ENCODE measurements at regions not wholly inside any gene's neighbourhood (a gene's known extent, or its start where the extent isn't known, plus 50 kb on each side); places are given as distances from the start of the nearest gene placed in this dataset.

GRCh38 chr21:24714646-24715200 lies 892.6 kb downstream of the MRPL39 start:
- no peak for FAIRE-seq
- no peaks in the 10 kb centered on the region for H3K36me3 ChIP-seq (ENCODE audit: control insufficient read depth in 2 of 4, insufficient read depth in 4 of 4, low read length in 3 of 4)
- DNase-seq (ENCODE audit: low read depth in 1 of 2, low spot score in 2 of 2) = no peak
- no peak overlapping the region for H3K4ac ChIP-seq (replicated peaks; ENCODE audit: insufficient read length, low read depth, low read length)
- H3K9me3 ChIP-seq (ENCODE audit: insufficient read depth in 2 of 2, low read depth in 1 of 2, low read length in 1 of 2) = peaks cover 3 to 30% of the 10 kb centered on the region in 2 experiments; a peak in 2 of 4 replicates
- H4K91ac ChIP-seq (replicated peaks; ENCODE audit: insufficient read length, low read length) = no peak overlapping the region
- H2AK5ac ChIP-seq (ENCODE audit: low read depth, low read length) = no peak overlapping the region
- H2BK120ac ChIP-seq (replicated peaks; ENCODE audit: low read depth, low read length) = no peak overlapping the region
- H2BK5ac ChIP-seq (ENCODE audit: low read depth, low read length) = no peak overlapping the region
- no peak overlapping the region for H3K4me3 ChIP-seq (ENCODE audit: extremely low read depth in 1 of 4, insufficient read depth in 2 of 4, low read depth in 3 of 4, low read length in 4 of 4)
- no peak overlapping the region for H3K56ac ChIP-seq (replicated peaks; ENCODE audit: insufficient read length, low read depth, low read length)
- no peaks in the 10 kb centered on the region; a peak in 1 of 7 replicates for H3K27me3 ChIP-seq (replicated peaks in 1 of 4; ENCODE audit: control insufficient read depth in 3 of 4, extremely low read depth in 1 of 4, insufficient read depth in 3 of 4, low read length in 3 of 4)
- TF ChIP-seq ATF3 (IDR thresholded peaks at IDR 0.05; ENCODE audit: insufficient read depth, low read depth, low read length) = no peak
- no peak for TF ChIP-seq YY1 (IDR thresholded peaks at IDR 0.05; ENCODE audit: low read depth, low read length)
- no peak for TF ChIP-seq TEAD4 (IDR thresholded peaks at IDR 0.05; ENCODE audit: low read depth, low read length)
- TF ChIP-seq GTF2F1 (IDR thresholded peaks at IDR 0.05; ENCODE audit: borderline replicate concordance, low read depth, low read length) = no peak
- TF ChIP-seq SRF (IDR thresholded peaks at IDR 0.05; ENCODE audit: low read depth, low read length) = no peak
- TF ChIP-seq JUN (IDR thresholded peaks at IDR 0.05; ENCODE audit: low read depth, low read length) = no peak
- no peak for TF ChIP-seq EGR1 (IDR thresholded peaks at IDR 0.05; ENCODE audit: borderline replicate concordance, low read depth, low read length)
- no peak for TF ChIP-seq CTBP2 (IDR thresholded peaks at IDR 0.05; ENCODE audit: borderline replicate concordance, insufficient read depth, insufficient read length, low read length)
- H4K20me1 ChIP-seq (replicated peaks in 1 of 2; ENCODE audit: control insufficient read depth in 1 of 2, insufficient read depth in 2 of 2, low read length in 2 of 2) = no peaks in the 10 kb centered on the region
- H3K4me2 ChIP-seq (ENCODE audit: insufficient read depth in 1 of 2, low read depth in 2 of 2, low read length in 2 of 2) = no peak overlapping the region
- no peaks in the 10 kb centered on the region for H3K79me1 ChIP-seq (ENCODE audit: low read depth, low read length)
- no peak overlapping the region for H3K18ac ChIP-seq (ENCODE audit: extremely low read depth, low read length)
- no peak overlapping the region for H2BK12ac ChIP-seq (ENCODE audit: low read depth, low read length)
- no peak overlapping the region for H2AFZ ChIP-seq (ENCODE audit: low read length)
- no peak overlapping the region for H4K8ac ChIP-seq (ENCODE audit: extremely low read depth, insufficient read depth, low read length)
- no peaks in the 10 kb centered on the region for H3K79me2 ChIP-seq (ENCODE audit: control insufficient read depth in 1 of 2, insufficient read depth in 2 of 2, low read length in 2 of 2)
- H2BK20ac ChIP-seq (ENCODE audit: low read length) = no peak overlapping the region
- no peak overlapping the region for H2BK15ac ChIP-seq (ENCODE audit: low read length)
- no peak overlapping the region for H3K14ac ChIP-seq (ENCODE audit: insufficient read length)
- POLR2A ChIA-PET (ENCODE audit: partially characterized antibody) = no interaction called here
- H3K23me2 ChIP-seq (ENCODE audit: low read depth, low read length) = no peaks in the 10 kb centered on the region
- H3K4me1 ChIP-seq (replicated peaks in 1 of 4; ENCODE audit: control insufficient read depth in 3 of 4, insufficient read depth in 4 of 4, low read length in 3 of 4) = no peaks in the 10 kb centered on the region
- CTCF ChIA-PET (ENCODE audit: partially characterized antibody) = interaction anchor here (2.3 kb wide), 1 partner anchor 13 kb away, joined by 6 read pairs; no protein-coding TSS in a partner anchor
- no peak overlapping the region for H3K27ac ChIP-seq (ENCODE audit: low read depth, low read length)
- H4K5ac ChIP-seq (ENCODE audit: insufficient read length, low read depth, low read length) = no peak overlapping the region
- no peak overlapping the region for H3K9ac ChIP-seq (replicated peaks in 1 of 4; ENCODE audit: extremely low read depth in 1 of 4, low read depth in 3 of 4, low read length in 3 of 4)
- WGBS, 2 experiments (ENCODE audit: extremely low coverage in 1 of 2, insufficient coverage in 1 of 2, insufficient read length in 1 of 2, insufficient replicate concordance in 2 of 2, low coverage in 1 of 2, low lambda C conversion rate in 2 of 2, missing lambda C conversion rate in 1 of 2) = 75% methylated on average over 2 of the region's 2 CpGs; no CpG with 5 or more reads in 1 of the 2 experiments
- no peak overlapping the region for H3K23ac ChIP-seq (ENCODE audit: insufficient read length)
